ENCODE measurements at regions not wholly inside any gene's neighbourhood (a gene's known extent, or its start where the extent isn't known, plus 50 kb on each side); places are given as distances from the start of the nearest gene placed in this dataset.

DNA sequence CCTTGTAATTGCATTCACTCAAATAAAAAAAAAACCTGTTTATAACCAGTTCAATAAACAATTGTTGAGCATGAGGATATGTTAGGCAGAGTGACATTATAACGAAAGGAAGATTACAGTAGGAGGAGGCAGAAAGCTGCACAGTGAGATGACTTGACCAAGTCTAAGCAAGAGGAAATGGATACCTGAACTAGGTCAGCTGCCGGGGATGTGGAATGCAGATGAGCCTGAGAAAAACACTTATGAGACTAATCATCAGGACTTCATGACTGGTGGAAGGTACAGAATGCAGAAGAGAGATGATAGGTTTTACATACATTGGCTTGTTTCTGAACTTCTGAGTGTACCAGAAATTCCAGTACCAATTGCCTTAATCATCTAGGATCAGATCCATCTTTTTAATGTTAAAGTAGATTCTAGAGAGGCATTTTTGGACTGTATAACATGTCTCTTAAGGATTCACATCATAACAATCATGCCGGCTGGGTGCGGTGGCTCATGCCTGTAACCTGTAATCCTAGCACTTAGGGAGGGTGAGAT lies 208.1 kb upstream of the PPP3CA start:
- TF ChIP-seq EZH2phosphoT487 (IDR thresholded peaks at IDR 0.05; ENCODE audit: low read depth, severe bottlenecking, unreplicated experiment) (no peak), EZH2 (IDR thresholded peaks at IDR 0.05; ENCODE audit: borderline replicate concordance) (no peak)
- TF ChIP-seq, protein P1, sequence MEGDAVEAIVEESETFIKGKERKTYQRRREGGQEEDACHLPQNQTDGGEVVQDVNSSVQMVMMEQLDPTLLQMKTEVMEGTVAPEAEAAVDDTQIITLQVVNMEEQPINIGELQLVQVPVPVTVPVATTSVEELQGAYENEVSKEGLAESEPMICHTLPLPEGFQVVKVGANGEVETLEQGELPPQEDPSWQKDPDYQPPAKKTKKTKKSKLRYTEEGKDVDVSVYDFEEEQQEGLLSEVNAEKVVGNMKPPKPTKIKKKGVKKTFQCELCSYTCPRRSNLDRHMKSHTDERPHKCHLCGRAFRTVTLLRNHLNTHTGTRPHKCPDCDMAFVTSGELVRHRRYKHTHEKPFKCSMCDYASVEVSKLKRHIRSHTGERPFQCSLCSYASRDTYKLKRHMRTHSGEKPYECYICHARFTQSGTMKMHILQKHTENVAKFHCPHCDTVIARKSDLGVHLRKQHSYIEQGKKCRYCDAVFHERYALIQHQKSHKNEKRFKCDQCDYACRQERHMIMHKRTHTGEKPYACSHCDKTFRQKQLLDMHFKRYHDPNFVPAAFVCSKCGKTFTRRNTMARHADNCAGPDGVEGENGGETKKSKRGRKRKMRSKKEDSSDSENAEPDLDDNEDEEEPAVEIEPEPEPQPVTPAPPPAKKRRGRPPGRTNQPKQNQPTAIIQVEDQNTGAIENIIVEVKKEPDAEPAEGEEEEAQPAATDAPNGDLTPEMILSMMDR (IDR thresholded peaks at IDR 0.05; ENCODE audit: poor library complexity), result no peak
- no peaks in the 10 kb centered on the region for H3K9me3 ChIP-seq (ENCODE audit: low read depth)
- no peak overlapping the region for H2AFZ ChIP-seq
- H3K9me2 ChIP-seq (replicated peaks; ENCODE audit: insufficient read depth), result no peaks in the 10 kb centered on the region
- no peak for DNase-seq (ENCODE audit: low spot score)
- H4K20me1 ChIP-seq (ENCODE audit: insufficient read depth, poor library complexity, severe bottlenecking), result no peaks in the 10 kb centered on the region
- H3K36me3 ChIP-seq (replicated peaks; ENCODE audit: insufficient read depth, low read depth), result no peaks in the 10 kb centered on the region
- H3K27ac ChIP-seq, result no peak overlapping the region
- H3K4me2 ChIP-seq, result no peak overlapping the region
- no peaks in the 10 kb centered on the region for H3K4me1 ChIP-seq (ENCODE audit: insufficient read depth)
- no peaks in the 10 kb centered on the region for H3K27me3 ChIP-seq
- H3K4me3 ChIP-seq, result no peak overlapping the region
- H3K79me2 ChIP-seq, result no peaks in the 10 kb centered on the region
- WGBS (ENCODE audit: low lambda C conversion rate, missing lambda C conversion rate), result 85% methylated on average over 4 of the region's 4 CpGs

DNA sequence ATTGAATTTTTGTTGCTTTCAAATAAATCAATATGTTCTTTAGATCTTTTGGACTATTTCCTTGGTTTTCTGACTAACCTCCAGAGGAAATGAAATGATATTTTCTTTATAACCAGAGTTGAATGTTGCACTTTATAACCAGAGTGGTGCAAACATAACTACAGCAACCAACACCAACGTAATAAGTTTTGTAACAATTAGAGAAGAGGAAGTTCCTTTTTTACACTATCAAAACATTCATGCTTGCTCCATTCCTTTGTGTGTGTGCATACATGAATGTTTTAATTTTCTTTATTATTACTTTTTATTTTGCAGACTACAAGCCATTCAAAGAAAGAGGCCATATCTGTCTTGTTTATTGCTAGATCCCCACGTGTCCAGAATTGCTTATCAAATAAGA lies 193.0 kb upstream of the PPP3CA start:
- Histone ChIP-seq H3K79me2 (no peaks in the 10 kb centered on the region), H2AFZ (no peak overlapping the region), H3K27me3 (no peaks in the 10 kb centered on the region), H3K9me2 (replicated peaks; ENCODE audit: insufficient read depth) (no peaks in the 10 kb centered on the region), H3K4me2 (no peak overlapping the region), H4K20me1 (ENCODE audit: insufficient read depth, poor library complexity, severe bottlenecking) (no peaks in the 10 kb centered on the region), H3K4me1 (ENCODE audit: insufficient read depth) (no peaks in the 10 kb centered on the region), H3K9me3 (ENCODE audit: low read depth) (no peaks in the 10 kb centered on the region), H3K4me3 (no peak overlapping the region), H3K36me3 (replicated peaks; ENCODE audit: insufficient read depth, low read depth) (no peaks in the 10 kb centered on the region), H3K27ac (no peak overlapping the region)
- WGBS (ENCODE audit: low lambda C conversion rate, missing lambda C conversion rate), result 61% methylated on average over 2 of the region's 2 CpGs
- TF ChIP-seq EZH2 (IDR thresholded peaks at IDR 0.05; ENCODE audit: borderline replicate concordance) (no peak), EZH2phosphoT487 (IDR thresholded peaks at IDR 0.05; ENCODE audit: low read depth, severe bottlenecking, unreplicated experiment) (no peak)
- TF ChIP-seq, protein P1 (IDR thresholded peaks at IDR 0.05; ENCODE audit: poor library complexity), result no peak
- DNase-seq (ENCODE audit: low spot score), result no peak

DNA sequence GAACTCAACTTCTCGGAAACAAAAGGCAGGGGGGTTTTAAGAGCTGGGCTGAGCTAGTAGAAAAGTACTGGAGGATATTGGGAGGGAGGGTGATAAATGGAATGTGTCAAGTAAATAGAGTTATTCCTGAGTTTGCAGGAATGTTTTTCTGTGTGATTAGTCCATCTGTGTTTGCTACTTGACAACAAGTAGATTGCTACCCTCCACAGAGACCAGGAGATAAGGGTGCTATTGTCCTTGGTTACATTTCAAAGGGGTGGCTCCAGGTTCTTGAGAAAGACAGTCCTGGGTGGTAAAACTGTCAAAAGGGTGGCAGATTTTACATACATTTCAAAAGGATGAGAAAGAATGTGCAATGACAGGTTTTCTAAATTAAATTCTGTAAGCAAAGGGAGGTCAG lies 181.2 kb upstream of the PPP3CA start:
- Histone ChIP-seq H4K20me1 (ENCODE audit: insufficient read depth, poor library complexity, severe bottlenecking) (no peaks in the 10 kb centered on the region), H3K4me3 (no peak overlapping the region), H3K36me3 (replicated peaks; ENCODE audit: insufficient read depth, low read depth) (no peaks in the 10 kb centered on the region), H3K27me3 (no peaks in the 10 kb centered on the region), H3K4me1 (ENCODE audit: insufficient read depth) (no peaks in the 10 kb centered on the region), H2AFZ (no peak overlapping the region), H3K4me2 (no peak overlapping the region), H3K9me2 (replicated peaks; ENCODE audit: insufficient read depth) (no peaks in the 10 kb centered on the region), H3K27ac (no peak overlapping the region), H3K9me3 (ENCODE audit: low read depth) (no peaks in the 10 kb centered on the region), H3K79me2 (no peaks in the 10 kb centered on the region)
- WGBS (ENCODE audit: low lambda C conversion rate, missing lambda C conversion rate), result 57% methylated on average over 1 of the region's 1 CpG
- peak; percentile 9 for DNase-seq (ENCODE audit: low spot score)
- TF ChIP-seq EZH2phosphoT487 (IDR thresholded peaks at IDR 0.05; ENCODE audit: low read depth, severe bottlenecking, unreplicated experiment) (no peak), EZH2 (IDR thresholded peaks at IDR 0.05; ENCODE audit: borderline replicate concordance) (no peak)
- TF ChIP-seq, protein P1 (IDR thresholded peaks at IDR 0.05; ENCODE audit: poor library complexity), result no peak

DNA sequence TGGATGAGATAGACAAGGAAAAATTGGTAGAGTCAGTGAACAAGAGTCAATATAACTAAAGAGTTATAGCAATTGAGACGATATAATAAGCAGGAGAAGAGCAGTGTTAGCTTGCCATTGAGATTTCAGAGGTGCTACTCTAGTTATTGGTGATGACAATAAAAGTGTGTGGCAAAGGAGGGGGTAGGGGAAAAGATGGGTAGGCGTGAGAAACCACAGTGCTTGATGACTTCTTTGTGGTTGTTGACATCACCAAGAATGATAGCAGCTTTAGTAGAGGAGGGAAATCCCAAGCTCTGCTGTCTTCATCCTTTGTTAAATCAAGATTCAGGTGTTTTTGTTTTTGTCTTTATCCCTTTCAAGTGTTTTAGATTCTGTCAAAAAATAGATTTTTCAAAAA lies 179.9 kb upstream of the PPP3CA start:
- Histone ChIP-seq H3K9me2 (replicated peaks; ENCODE audit: insufficient read depth) (no peaks in the 10 kb centered on the region), H3K27me3 (no peaks in the 10 kb centered on the region), H4K20me1 (ENCODE audit: insufficient read depth, poor library complexity, severe bottlenecking) (no peaks in the 10 kb centered on the region), H3K79me2 (no peaks in the 10 kb centered on the region), H3K27ac (no peak overlapping the region), H3K4me1 (ENCODE audit: insufficient read depth) (no peaks in the 10 kb centered on the region), H2AFZ (no peak overlapping the region), H3K4me2 (no peak overlapping the region), H3K36me3 (replicated peaks; ENCODE audit: insufficient read depth, low read depth) (no peaks in the 10 kb centered on the region), H3K9me3 (ENCODE audit: low read depth) (no peaks in the 10 kb centered on the region), H3K4me3 (no peak overlapping the region)
- TF ChIP-seq, protein P1 (IDR thresholded peaks at IDR 0.05; ENCODE audit: poor library complexity), result no peak
- TF ChIP-seq EZH2phosphoT487 (IDR thresholded peaks at IDR 0.05; ENCODE audit: low read depth, severe bottlenecking, unreplicated experiment) (no peak), EZH2 (IDR thresholded peaks at IDR 0.05; ENCODE audit: borderline replicate concordance) (no peak)
- no peak for DNase-seq (ENCODE audit: low spot score)
- WGBS (ENCODE audit: low lambda C conversion rate, missing lambda C conversion rate), result 91% methylated on average over 2 of the region's 2 CpGs
